Right lobe of liver (tissue), 6 donors: ENCODE measurements at regions not wholly inside any gene's neighbourhood (a gene's known extent, or its start where the extent isn't known, plus 50 kb on each side); places are given as distances from the start of the nearest gene placed in this dataset.

Source experiments
- ATAC-seq, 4 donors: fragments of 200-7000 bp; cut with Tn5 transposase; one replicate each; pipeline ENCODE4 v1.9.1; 2020; ENCODE audit warnings: mild to moderate bottlenecking in 4 of 4, moderate library complexity in 4 of 4
- DNase-seq, 3 donors: peaks; one replicate each; pipeline ENCODE4 v3.0.0-alpha.2; 2020
- H3K27ac ChIP-seq, 3 donors: fragments of 200-600 bp; one replicate each; pipeline ENCODE4 v1.8.0; 2022
- H3K27me3 ChIP-seq, 2 donors: fragments of 200-600 bp; one replicate each; pipeline ENCODE4 v1.8.0; 2022
- H3K36me3 ChIP-seq, 4 donors: fragments of 200-600 bp; sonication (generic) in 1 of 4; one replicate each; pipeline versions ENCODE4 v1.5.1 to v1.8.0; 2017 to 2022; ENCODE audit warnings: control low read depth in 1 of 4
- H3K4me1 ChIP-seq, 4 donors: fragments of 200-600 bp; sonication (generic) in 1 of 4; one replicate each; pipeline versions ENCODE4 v1.5.1 to v1.8.0; 2017 to 2022; ENCODE audit warnings: control low read depth in 1 of 4
- H3K4me3 ChIP-seq, 3 donors: fragments of 200-600 bp; one replicate each; pipeline ENCODE4 v1.8.0; 2022
- H3K9me3 ChIP-seq, 4 donors: fragments of 200-600 bp; sonication (generic) in 1 of 4; one replicate each; pipeline versions ENCODE4 v1.5.1 to v1.8.0; 2017 to 2022; ENCODE audit warnings: control low read depth in 1 of 4
- POLR2A ChIP-seq: fragments of 450-650 bp; IDR thresholded peaks from one replicate; pipeline ENCODE4 v1.6.1; 2017; ENCODE audit warnings: antibody characterized with exemption, mild to moderate bottlenecking
- WGBS: methylation state at CpG from one replicate; pipeline ENCODE4 v1.1.6; 2018; ENCODE audit warnings: low coverage, low lambda C conversion rate; ENCODE audit not compliant: insufficient coverage; ENCODE audit errors: missing lambda C conversion rate; 5-methylcytosine and 5-hydroxymethylcytosine counted together
- intact Hi-C, 2 donors: fragments of 100-400 bp; cut with DNase I; formaldehyde crosslinking; loops; one replicate each; pipeline versions ENCODE4 v1.11.2 to v1.14.1; 2022
- TF ChIP-seq, protein P1 (sequence below), 4 donors: fragments of 200-600 bp in 3 of 4; fragments of 450-650 bp in 1 of 4; IDR thresholded peaks; one replicate each; pipeline versions ENCODE4 v1.5.1 to v1.8.0; 2016 to 2022; ENCODE audit warnings: antibody characterized with exemption in 4 of 4, mild to moderate bottlenecking in 2 of 4
- donor health status: DM: no; HTN: yes; CAD: no.
- donor health status: DM: no; HTN: no; CAD: no.
- donor health status: DM: no; HTN: no; CAD: no.
- donor health status: DM: no; HTN: yes; CAD: no.
- donor health status: DM: no; HTN: yes; CAD: no.

DNA sequence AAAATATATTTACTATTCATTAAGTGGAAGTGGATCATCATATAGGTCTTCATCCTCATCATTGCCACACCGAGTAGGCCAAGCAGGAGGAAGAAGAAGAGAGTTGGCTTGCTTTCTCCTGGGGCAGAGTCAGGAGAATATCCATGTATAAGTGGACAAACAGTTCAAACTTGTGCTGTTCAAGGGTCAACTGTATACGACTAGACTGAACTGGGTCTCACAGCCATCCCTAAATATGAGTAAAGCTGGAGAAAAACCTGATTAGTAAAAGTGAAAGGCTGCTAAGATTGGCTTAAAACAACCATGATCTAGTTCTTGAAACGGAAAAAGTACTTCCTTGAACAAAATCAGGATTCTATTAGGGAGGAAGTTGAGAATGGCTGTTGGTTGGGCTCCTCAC lies 276.7 kb upstream of the ADRA1B start:
- WGBS = 38% methylated on average over 3 of the region's 3 CpGs

DNA sequence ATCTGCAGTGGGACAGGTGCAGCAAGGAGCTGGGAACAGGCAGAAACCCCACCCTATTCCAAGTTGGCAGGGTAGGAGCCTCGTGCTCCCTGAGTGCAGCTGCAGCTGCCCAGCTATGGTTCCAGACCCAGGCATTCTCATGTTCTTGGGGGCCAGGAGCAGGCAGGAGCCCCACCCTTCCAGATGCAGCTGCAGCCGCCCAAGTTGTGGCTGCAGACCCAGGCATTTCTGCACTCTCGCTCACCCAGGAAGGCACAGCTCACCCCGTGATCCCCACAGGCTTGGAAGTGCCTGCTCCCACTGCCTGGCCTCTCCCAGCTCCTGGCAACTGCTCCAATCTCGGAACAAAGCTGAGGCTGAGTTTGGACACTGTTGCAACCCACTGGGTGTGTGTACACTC lies 275.8 kb upstream of the ADRA1B start:
- TF ChIP-seq, protein P1, sequence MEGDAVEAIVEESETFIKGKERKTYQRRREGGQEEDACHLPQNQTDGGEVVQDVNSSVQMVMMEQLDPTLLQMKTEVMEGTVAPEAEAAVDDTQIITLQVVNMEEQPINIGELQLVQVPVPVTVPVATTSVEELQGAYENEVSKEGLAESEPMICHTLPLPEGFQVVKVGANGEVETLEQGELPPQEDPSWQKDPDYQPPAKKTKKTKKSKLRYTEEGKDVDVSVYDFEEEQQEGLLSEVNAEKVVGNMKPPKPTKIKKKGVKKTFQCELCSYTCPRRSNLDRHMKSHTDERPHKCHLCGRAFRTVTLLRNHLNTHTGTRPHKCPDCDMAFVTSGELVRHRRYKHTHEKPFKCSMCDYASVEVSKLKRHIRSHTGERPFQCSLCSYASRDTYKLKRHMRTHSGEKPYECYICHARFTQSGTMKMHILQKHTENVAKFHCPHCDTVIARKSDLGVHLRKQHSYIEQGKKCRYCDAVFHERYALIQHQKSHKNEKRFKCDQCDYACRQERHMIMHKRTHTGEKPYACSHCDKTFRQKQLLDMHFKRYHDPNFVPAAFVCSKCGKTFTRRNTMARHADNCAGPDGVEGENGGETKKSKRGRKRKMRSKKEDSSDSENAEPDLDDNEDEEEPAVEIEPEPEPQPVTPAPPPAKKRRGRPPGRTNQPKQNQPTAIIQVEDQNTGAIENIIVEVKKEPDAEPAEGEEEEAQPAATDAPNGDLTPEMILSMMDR (IDR thresholded peaks at IDR 0.05) = no peak
- no peak for TF ChIP-seq POLR2A
- no peaks in the 10 kb centered on the region for H3K27me3 ChIP-seq
- H3K36me3 ChIP-seq = no peaks in the 10 kb centered on the region
- no CpG with 5 or more reads among the region's 5 CpGs for WGBS
- H3K9me3 ChIP-seq = no peaks in the 10 kb centered on the region
- H3K4me3 ChIP-seq = no peak overlapping the region
- H3K27ac ChIP-seq = no peak overlapping the region
- intact Hi-C loops = no loop called here
- no peaks in the 10 kb centered on the region for H3K4me1 ChIP-seq
- ATAC-seq (no peak), DNase-seq (no peak)

More for the DNA sequence above, 276.7 kb upstream of the ADRA1B start:
- no peak overlapping the region for H3K4me3 ChIP-seq
- H3K4me1 ChIP-seq = no peaks in the 10 kb centered on the region
- no peak for TF ChIP-seq POLR2A
- TF ChIP-seq, protein P1 (IDR thresholded peaks at IDR 0.05) = no peak
- no peak for DNase-seq
- no peak for ATAC-seq
- intact Hi-C loops = no loop called here
- H3K9me3 ChIP-seq = no peaks in the 10 kb centered on the region
- no peak overlapping the region for H3K27ac ChIP-seq
- no peaks in the 10 kb centered on the region for H3K27me3 ChIP-seq
- no peaks in the 10 kb centered on the region for H3K36me3 ChIP-seq

DNA sequence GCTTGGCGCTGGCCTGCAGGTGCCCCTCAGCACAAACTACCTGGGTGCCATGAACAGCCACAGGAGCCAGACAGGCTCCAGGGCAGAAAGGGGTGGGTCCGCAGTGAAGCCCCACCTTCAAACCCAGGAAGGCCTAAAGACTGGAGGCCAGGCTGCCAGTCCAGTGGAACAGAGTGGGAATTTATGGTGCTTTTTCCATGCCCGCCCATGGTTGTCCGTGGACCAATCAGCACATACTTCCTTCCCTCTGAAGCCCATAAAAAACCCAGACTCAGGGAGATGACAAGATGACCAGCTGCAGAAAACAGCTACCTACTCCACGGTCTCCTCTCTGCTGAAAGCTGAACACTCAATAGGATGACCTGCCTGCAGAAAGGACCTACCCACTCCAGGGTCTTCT lies 275.4 kb upstream of the ADRA1B start:
- no peaks in the 10 kb centered on the region for H3K4me1 ChIP-seq
- DNase-seq = no peak
- no peaks in the 10 kb centered on the region for H3K36me3 ChIP-seq
- H3K27ac ChIP-seq = no peak overlapping the region
- H3K4me3 ChIP-seq = no peak overlapping the region
- no peak for TF ChIP-seq POLR2A
- TF ChIP-seq, protein P1 (IDR thresholded peaks at IDR 0.05) = no peak
- WGBS = 71% methylated on average over 4 of the region's 5 CpGs
- ATAC-seq = no peak
- no peaks in the 10 kb centered on the region for H3K27me3 ChIP-seq
- H3K9me3 ChIP-seq = no peaks in the 10 kb centered on the region
- intact Hi-C loops = no loop called here

DNA sequence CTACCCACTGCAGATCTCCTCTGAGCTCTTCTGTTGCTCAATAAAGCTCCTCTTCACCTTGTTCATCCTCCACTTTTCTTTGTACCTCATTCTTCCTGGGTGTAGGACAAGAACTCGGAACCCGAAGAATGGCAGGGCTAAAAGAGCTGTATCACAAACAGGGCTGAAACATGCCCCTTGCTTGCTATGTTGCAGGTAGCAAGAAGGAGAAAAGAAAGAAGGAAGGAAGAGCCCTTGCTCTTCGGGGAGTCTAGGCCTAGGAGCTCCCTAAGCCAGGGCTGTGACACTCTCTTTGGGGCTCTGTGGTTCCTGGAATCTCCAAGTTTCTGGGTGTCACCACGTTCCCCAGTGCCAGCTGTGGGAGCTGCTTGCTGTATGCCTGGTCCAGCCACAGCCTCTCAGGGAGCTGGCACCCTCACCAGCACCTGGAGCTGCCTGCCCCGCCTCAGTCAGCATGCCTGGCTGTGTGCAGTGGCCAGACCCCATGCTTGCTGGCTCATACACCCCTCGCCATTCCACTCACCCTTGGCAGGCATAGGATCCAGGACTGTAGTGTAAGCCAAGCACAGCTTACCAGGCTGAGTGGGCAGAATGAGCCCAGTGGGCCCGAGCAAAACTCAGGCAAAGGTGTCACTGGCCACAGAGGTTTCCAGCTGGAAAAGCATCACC lies 274.8 kb upstream of the ADRA1B start:
- Histone ChIP-seq H3K27me3 (no peaks in the 10 kb centered on the region), H3K36me3 (no peaks in the 10 kb centered on the region), H3K4me3 (no peak overlapping the region), H3K9me3 (no peaks in the 10 kb centered on the region), H3K27ac (no peak overlapping the region), H3K4me1 (no peaks in the 10 kb centered on the region)
- intact Hi-C loops = no loop called here
- WGBS = 55% methylated on average over 2 of the region's 7 CpGs
- ATAC-seq (peak in 1 of 4 donors; percentile 14), DNase-seq (no peak)
- TF ChIP-seq, protein P1 (IDR thresholded peaks at IDR 0.05) = no peak
- TF ChIP-seq POLR2A = no peak
